ENCODE measurements at regions not wholly inside any gene's neighbourhood (a gene's known extent, or its start where the extent isn't known, plus 50 kb on each side); places are given as distances from the start of the nearest gene placed in this dataset.
"Not testable (repeated sequence)": the region's sequence is repeated elsewhere in the genome, so short reads cannot be mapped to it uniquely, and the experiment has no call there.

DNA sequence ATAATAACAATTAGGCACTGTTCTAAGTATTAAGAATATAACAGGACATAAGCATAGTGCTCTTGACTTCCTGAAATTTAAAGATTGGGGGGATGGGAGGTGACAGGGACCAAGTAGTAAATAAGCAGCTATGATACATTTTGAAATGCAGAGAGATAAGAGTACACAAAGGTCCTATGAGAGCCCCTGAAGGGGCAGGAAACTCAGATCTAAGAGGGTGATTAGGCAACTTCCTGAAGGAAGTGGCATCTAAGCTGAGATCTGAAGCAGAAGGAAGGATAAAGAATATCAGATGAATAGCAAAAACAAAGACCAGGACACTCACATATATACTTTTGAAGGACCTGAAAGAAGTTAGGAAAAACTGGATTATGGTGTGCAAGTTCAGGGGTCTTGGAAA is 415.2 kb upstream of the FRG2C start:
- no peak for DNase-seq

DNA sequence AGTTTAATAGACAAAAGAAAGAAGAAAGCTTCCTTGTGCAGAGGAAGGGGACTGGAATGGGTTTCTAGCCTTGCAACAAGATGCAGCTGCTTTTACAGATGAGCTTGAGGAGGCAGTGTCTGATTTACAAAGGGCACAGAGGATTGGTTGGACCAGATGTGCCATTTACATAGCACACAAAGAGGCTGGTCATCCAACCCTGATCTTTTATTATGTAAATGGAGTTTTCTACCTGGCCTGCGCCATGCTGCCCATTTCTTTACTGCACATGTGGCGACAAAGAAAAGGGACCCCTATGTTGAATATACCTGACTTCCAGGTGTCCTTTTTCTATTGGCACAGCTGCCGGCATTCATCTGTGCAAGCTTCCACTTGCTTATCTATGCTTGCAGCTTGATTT is 409.4 kb upstream of the FRG2C start:
- DNase-seq: no peak

DNA sequence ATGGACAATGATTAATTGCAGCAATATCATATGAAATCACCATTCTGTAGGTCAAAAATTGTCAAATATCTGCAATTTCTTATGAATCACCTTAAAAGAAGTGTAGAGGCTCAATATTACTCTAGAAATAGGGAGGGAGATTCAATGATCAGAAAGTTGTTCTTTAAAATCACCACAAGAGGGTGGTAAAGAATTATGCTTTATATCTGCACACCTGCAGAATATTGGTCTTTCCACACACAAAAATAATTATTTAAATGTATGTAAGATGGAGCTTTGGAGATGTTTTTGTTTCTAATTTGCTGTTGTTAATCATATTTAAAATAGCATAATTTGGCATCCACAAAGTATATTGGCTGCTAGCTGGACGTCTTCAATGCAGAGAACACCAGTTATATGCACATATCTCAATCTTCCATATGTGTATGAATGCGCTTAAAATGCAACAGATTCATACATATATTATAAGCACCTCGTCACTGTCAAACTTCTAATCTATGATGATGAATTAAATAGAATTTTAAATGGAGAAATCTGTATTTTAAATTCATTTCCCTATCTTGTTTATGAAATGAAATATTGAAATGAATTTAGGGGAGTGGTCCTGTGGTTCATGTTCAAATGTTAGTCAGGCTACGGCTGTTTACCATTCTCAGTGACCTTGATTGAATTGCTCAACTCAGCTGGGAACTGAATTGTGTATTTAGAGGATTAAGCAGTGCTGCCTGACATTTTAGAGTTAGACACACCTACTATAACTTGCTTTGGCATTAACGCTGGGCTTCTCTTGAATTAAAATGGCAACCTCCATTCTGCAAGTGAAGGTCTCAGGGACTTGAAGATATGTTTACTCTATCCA is 405.1 kb upstream of the FRG2C start:
- DNase-seq: not testable (repeated sequence)

DNA sequence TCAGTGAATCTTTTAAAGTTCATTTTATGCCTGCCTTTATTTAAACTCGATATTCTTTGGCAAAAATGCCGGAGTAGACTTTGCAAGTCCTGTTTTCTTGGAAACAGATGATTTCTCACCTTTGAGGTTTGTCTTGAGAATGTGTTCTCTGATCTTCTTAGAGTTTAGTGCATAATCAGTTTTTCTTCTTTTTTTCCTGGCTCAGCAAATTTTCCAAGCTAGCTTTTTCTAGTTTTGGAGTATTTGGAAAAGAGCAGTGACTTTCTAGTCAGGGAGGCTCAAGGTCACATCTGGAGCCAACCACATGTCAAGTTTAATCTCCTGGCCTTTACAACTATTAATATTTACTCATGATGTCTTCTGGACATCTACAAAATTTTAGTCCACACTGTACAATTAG is 403.2 kb upstream of the FRG2C start:
- DNase-seq: not testable (repeated sequence)

DNA sequence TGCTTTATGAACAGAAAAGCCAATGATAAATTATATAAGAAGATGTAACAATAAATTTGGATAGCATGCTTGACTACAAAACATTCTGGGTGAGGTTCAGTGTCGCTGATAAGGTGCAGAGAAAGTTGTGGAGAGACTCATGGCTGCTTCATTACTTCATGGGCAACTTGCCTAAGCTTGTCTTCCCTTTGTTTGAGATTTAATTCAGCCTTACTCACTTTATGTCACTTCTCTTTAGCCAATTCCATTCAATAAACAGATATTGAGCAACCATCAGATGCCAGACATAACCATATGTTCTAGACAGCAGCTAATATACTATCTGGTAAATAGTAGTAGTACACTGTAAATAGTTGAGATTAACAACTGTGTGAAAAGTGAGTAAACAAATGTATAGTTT is 401.5 kb upstream of the FRG2C start:
- no peak for DNase-seq

DNA sequence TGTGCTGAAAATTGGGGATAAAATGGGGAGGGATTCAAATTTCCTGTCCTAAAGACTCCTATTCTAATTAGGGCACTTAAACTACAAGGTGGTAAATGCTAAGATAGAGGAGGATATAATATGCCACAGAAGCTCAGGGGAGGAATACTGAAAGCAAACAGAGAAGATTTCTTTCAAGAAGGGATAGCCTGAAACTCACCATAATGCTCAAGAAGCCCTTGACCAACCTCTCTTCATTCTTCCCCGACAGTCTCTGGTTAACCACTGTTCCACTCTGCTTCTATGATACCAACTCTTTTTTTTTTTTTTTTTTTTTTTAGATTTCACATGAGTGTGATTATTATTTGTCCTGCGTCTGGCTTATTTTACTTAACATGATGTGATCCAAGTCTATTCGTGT is 398.2 kb upstream of the FRG2C start:
- no peak for DNase-seq

DNA sequence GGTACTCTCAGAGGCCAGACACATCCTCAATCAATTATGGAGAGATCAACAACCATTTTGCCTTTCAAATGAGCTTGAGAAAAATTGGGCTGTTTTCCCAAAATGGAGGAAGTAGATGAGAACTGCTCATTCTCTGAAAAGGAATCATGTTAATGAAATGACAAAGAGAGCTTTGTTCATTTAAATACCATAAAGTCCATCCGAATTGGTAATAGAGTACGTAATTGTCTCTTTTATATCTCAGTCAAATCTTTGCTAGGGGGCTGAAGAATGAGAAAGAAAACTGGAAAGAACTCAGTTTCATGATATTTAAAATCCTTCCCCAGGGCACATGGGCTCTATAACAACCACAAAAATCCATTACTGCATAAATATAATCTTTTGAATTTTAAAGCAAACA is 395.6 kb upstream of the FRG2C start:
- DNase-seq: not testable (repeated sequence)

DNA sequence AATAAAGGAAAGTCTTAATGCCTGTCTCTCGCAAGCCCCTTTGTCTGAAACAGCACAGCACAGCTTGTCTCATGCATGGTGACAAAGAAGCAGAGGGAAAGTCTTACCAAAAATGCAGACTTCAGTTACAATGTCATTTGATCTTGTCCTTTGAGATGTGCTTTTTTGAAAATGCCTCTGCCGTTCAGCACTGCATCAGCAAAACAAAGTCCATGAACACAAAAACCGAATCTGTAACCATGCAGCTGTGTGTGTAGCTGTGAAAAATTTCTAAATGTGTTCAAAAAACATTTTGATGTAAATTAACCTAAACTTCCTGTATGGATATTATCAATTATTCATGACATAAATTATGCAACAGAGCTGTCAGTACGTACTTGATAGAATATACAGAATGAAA is 391.9 kb upstream of the FRG2C start:
- DNase-seq: not testable (repeated sequence)

DNA sequence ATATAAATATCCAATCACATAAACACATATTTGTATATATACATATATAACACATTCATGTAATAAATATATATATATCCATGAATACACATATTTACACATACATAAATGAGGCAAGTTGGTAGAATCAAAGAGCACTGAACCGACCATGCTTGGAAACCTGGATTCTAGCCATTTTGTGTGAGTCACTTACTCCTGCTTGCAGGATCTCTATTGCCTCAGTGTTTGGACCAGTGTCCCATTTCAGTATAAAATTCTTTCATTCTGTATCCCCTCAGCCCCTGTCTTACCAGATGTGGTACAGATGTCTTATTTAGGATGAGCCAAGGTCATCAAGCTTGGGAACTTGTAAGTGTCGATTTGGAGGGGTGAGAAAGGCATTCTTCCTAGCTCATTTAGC is 391.4 kb upstream of the FRG2C start:
- DNase-seq: no peak

DNA sequence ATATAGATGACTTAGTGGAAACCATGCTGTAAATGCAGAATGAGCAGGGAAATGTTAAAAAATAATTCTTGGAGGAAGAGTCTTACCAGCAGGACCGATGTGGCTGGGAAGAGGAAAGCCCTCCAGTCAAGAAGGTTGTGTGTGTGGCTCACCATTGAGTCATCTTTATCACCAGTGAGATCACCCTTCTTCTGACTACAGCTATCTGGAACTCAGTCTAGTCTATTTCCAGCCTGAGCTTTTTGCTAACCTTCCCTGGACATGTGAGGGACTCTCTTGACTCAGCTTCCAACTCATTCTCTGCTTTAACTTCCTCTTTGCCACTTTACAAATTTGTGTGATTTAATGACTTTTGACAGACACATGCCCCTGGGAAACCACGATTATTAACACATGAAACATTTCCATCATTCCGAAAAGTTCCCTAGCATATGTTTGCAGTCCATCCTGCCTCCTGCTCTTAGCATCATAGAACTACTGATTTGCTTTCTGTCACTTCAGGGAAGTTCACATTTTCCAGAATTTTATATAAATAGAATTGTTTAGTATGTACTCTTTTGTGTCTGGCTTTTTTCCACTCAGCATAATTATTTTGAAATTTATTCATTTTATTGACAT is 378.5 kb upstream of the FRG2C start:
- not testable (repeated sequence) for DNase-seq

DNA sequence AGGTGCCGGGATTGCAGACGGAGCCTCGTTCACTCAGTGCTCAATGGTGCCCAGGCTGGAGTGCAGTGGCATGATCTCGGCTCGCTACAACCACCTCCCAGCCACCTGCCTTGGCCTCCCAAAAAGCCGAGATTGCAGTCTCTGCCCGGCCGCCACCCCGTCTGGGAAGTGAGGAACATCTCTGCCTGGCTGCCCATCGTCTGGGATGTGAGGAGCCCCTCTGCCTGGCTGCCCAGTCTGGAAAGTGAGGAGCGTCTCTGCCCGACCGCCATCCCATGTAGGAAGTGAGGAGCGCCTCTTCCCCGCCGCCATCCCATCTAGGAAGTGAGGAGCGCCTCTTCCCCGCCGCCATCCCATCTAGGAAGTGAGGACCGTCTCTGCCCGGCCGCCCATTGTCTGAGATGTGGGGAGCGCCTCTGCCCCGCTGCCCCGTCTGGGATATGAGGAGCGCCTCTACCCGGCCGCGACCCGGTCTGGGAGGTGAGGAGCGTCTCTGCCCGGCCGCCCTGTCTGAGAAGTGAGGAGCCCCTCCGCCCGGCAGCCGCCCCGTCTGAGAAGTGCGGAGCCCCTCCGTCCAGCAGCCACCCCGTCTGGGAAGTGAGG is 375.1 kb upstream of the FRG2C start:
- DNase-seq: not testable (repeated sequence)

DNA sequence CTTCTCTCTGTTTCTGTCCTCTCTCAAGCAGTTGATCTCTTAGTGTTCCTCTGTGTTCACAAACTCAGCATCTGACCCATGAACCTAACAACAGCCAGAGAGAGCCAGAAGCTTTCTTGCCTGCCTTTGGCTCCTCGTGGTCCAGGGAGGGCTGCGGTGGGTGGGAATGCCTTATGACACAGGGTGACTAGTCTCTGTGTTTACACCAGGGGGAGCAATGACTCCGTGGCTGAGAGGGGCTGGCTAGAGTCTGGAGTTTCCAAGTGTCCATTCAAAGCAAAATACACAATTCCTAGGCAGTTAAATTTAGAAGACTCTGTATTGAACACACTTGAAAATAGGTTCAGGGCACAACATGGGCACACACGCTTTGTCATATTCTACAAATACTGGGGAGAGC is 370.0 kb upstream of the FRG2C start:
- no peak for DNase-seq

DNA sequence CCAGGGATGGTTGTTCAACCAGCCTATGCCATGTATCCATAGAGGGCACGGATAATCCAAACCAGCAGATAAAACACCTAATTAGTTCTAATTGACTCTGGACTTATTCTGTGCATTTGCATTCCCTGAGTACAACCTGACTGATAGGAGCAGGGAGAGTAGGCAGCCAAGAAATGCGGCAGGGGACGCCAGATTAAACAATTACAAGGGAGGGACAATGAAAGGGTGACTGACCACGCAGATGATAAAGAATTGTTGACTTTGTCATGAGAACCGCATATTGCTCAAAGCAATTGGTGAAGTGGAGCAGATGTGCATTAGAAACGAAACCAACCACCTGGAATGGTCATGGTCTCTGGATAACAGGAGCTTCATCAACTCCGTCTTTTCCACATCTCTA is 369.1 kb upstream of the FRG2C start:
- DNase-seq: no peak

DNA sequence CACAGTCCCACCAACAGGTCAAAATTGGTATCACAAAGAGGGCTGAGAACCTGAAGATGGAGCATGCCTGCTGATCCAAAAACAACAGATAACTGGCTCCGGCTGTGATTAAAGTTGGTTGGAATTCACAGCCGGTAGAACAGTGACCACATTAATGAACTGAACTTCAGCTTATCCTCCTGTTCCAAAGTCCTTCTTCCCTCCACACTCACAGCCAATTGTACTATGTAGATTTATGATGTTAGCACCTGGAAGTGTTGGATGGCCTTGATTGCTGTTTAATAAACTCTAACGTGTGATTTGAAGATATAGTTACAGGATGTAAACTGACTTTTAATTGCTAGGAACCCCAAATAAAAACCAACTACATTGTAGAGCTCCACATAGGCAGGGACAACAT is 367.3 kb upstream of the FRG2C start:
- DNase-seq: no peak

DNA sequence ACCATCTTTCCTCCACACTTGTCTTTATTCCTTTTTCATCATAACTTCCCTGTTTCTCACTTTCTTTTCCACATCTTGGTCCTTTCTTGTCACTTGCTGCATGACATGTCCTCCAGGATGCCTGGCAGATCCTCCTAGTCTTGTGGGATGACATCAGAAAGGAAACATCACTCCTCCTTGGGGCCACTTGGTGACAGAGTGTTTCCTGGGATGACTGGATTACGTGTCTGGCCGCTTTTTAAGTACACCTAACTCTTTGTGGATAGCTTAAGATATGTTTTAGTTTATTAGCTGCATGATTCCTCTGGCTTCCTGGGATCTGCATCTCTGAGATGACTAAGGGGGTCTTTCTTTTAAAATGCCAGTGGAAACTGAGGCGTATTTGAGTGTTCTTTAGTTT is 363.5 kb upstream of the FRG2C start:
- no peak for DNase-seq

DNA sequence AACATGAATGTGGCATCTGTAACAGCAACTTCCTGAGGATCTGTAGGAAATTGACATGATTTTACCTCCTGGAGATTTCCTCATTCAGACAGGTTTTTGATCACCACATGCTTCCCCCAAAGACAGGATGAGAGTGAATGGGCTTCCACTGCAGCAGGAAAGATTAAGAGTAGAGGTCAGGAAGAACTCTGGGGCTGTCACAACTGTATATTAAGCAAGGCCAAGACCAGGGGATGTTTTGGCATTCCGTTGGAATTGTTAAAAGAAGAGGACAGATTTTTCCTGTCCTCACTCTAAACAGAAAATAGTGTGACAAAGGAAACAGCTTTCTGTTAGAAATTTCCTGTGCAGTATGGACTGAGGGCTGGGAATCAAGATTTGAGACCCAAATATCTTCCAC is 363.1 kb upstream of the FRG2C start:
- not testable (repeated sequence) for DNase-seq

DNA sequence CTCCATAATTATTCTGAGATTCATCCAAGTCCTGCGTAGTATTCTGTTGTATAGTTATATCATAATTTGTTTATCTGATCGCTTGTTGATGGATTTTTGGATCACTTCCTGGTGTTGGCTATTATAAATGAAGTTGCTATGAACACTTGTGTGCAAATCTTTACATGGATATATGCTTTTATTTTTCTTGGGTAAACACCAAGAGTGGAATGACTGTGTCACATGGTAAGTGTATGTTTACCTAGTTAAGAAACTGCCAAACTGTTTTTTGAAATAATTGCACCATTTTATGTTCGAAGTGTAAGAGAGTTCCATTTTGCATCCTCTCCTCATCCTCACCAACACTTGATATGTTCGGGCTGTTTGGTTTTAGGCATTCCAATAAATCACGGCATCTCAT is 360.4 kb upstream of the FRG2C start:
- DNase-seq: no peak

DNA sequence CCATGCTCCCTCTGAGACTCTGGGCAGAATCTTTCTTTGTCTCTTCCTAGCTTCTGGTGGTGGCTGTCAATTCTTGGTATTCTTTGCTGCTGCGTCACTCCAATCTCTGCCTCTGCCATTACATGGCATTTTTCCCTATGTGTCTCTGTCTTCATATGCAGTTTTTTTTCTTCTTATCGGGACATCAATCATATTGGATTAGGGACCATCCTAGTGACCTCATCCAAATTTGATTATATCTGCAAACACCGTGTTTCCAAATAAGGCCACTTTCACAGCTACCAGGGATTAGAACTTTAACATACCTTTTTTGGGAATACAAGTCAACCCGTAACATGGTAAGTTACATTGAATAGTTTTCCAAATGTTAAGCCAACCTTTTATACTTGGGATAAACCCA is 358.2 kb upstream of the FRG2C start:
- no peak for DNase-seq

DNA sequence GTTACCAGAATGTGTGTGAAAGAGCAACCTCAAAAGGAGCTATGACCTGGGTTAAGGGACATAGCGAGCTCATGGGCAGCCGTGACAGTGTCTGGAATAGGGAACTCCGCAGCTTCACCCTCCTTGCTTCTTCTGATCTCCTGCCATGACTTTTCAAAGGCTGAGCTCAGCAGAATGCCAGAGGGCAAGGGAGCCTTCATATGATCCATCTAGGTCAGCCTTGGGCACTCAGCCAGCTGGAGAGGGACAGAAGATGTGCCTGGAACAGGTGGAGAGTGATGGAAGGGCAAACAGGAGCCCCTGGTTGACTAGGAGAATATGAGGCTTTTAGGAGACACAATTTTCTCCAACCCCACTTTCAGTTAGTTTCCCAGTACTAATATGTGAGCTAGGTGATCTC is 352.8 kb upstream of the FRG2C start:
- DNase-seq: not testable (repeated sequence)

DNA sequence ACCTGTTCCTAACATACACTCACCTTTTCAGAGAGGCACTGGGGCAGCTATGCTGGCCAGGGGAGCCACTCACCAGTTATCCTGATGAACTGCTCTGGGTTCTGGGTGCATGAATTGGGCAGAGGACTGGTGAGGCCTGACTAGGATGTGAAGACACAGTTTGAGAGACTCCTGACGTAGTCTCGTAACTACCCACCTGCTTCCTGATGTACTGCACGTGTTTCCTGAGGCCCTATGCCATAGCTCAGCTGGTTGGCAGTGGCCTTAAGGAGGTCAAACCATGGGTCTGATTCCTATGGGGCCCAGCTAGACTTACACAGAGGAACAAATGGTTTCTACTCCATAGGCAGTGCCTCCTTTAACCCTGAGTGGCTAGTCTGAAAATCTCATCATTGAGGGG is 351.7 kb upstream of the FRG2C start:
- DNase-seq: not testable (repeated sequence)

DNA sequence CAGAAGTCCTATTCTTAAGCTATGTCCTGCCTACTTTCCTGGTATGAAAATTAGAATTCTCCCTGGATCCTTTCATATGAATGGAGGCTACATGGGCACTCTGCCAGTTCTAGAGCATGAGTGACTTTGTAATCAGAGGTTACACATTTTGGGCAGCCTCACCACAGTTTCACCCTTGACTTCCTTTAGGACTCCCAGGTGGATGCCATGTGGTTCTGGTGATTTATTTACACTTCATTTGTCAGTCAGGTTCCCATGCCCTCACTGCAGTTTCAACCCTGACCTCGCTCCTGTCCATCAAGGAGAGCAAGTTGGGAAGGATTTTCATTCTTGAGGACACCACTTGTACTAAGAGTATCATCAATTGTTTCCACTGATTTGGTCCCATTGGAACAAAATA is 344.4 kb upstream of the FRG2C start:
- not testable (repeated sequence) for DNase-seq

DNA sequence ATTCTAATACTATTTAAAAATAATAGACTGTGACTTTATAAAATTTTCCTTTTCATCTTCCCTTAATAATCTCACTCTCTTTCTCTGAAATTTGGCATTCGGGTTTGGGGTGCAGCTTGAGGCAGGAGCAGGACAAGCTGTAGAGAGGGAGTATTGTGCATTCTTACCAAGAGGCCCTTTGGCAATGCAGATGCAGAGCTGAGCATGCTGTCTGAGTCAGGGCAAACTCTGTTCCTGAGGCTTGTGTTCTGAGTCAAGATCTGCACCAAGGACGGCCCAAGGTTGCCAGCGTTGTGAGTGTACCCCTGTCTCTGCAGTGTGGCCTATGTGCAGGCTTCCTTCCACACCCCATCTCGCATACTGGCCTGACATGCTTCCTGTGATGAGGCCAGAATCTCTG is 343.8 kb upstream of the FRG2C start:
- DNase-seq: no peak

DNA sequence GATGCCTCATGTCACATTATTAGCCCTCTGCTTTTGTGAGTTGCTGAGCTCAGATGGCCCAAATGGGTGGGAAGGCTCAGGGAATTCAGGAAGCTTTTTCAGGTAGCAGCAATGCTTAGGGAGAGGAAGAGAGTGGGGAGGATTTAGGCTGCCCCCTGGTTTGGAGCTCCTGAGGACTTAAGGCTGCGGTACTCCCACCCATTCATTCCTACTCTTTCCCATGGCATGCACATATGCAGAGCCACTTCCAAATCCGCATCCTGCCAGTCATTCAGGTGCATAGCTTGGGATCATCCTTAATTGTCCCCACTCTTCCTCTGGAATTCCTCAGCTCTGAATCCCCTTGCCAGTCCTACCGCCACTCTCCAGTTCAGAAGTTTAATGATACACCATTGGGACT is 343.1 kb upstream of the FRG2C start:
- no peak for DNase-seq

DNA sequence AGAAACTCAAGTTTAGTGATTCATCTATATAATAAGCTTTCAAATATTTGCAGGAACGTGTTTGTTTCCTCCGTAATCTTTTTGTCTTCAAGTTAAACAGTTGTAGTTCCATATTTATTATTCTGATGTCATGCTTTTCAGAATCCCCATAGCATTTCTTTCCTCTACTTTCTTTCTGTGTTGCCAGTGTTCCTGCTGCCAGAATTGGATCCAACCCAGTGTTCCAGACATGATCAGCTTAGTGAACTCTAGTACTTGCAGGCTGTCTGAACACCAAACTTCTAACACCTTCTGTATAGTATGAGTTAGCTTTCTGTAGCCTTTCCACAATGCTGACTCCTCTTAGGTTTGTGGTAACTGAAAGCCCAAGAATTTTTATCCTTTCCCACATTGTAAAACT is 340.2 kb upstream of the FRG2C start:
- DNase-seq: not testable (repeated sequence)
